H1 (cell line): ENCODE measurements at regions not wholly inside any gene's neighbourhood (a gene's known extent, or its start where the extent isn't known, plus 50 kb on each side); places are given as distances from the start of the nearest gene placed in this dataset.

Source experiments
- CTCF ChIA-PET: fragments of 300-600 bp; sonication (Branson Sonifier 250); formaldehyde crosslinking; loops from one replicate; lab custom pipeline; 2021; ENCODE audit not compliant: partially characterized antibody; lab: Charles Lee
- POLR2A ChIA-PET: fragments of 300-600 bp; sonication (Branson Sonifier 250); formaldehyde crosslinking; loops from one replicate; lab custom pipeline; 2021; ENCODE audit warnings: inconsistent platforms; ENCODE audit not compliant: partially characterized antibody; lab: Charles Lee
- DNase-seq, 2 experiments: peaks; one replicate each; pipeline versions ENCODE4 v3.0.0 to v3.0.0-alpha.2; 2010 to 2022; ENCODE audit warnings: low spot score in 2 of 2, low read depth in 1 of 2, mixed read lengths in 1 of 2
- FAIRE-seq: peaks from 2 replicates; lab custom pipeline; 2011; peaks lifted over from hg19 to GRCh38; lab: Jason Lieb, UNC
- H2AFZ ChIP-seq: 2 replicates; pipeline ENCODE4 v1.8.1; 2012; ENCODE audit warnings: low read length, inconsistent platforms
- H2AK5ac ChIP-seq: 2 replicates; pipeline ENCODE4 v1.6.1; 2013; ENCODE audit warnings: low read depth, low read length
- H2BK120ac ChIP-seq: replicated peaks from 2 replicates; pipeline ENCODE3; 2013; ENCODE audit warnings: low read depth, low read length, inconsistent platforms
- H2BK12ac ChIP-seq: 2 replicates; pipeline ENCODE4 v1.6.1; 2013; ENCODE audit warnings: low read depth, low read length
- H2BK15ac ChIP-seq: 2 replicates; pipeline ENCODE4 v1.6.1; 2013; ENCODE audit warnings: low read length
- H2BK20ac ChIP-seq: 2 replicates; pipeline ENCODE4 v1.6.1; 2013; ENCODE audit warnings: low read length
- H2BK5ac ChIP-seq: 2 replicates; pipeline ENCODE4 v1.6.1; 2013; ENCODE audit warnings: low read depth, low read length
- H3K14ac ChIP-seq: 2 replicates; pipeline ENCODE4 v1.6.1; 2013; ENCODE audit warnings: inconsistent platforms; ENCODE audit not compliant: insufficient read length
- H3K18ac ChIP-seq: 2 replicates; pipeline ENCODE4 v1.6.1; 2013; ENCODE audit warnings: low read length; ENCODE audit errors: extremely low read depth
- H3K23ac ChIP-seq: 2 replicates; pipeline ENCODE4 v1.6.1; 2013; ENCODE audit warnings: inconsistent platforms; ENCODE audit not compliant: insufficient read length
- H3K23me2 ChIP-seq: 2 replicates; pipeline ENCODE4 v1.6.1; 2013; ENCODE audit warnings: low read depth, low read length
- H3K27ac ChIP-seq: 2 replicates; pipeline ENCODE4 v1.6.1; 2011; ENCODE audit warnings: low read depth, low read length, inconsistent platforms
- H3K27me3 ChIP-seq, 4 experiments: replicated peaks in 1 of 4; 1 replicate in 1 of 4; 2 replicates in 3 of 4; pipeline versions ENCODE4 v1.6.1 to v1.8.1; 2011 to 2013; ENCODE audit warnings: low read length in 3 of 4, mild to moderate bottlenecking in 3 of 4, inconsistent platforms in 2 of 4, mixed read lengths in 2 of 4, moderate library complexity in 1 of 4; ENCODE audit not compliant: control insufficient read depth in 3 of 4, insufficient read depth in 3 of 4; ENCODE audit errors: extremely low read depth in 1 of 4
- H3K36me3 ChIP-seq, 4 experiments: 2 replicates each; pipeline versions ENCODE4 v1.6.1 to v1.8.1; 2011 to 2013; ENCODE audit warnings: mild to moderate bottlenecking in 4 of 4, low read length in 3 of 4, moderate library complexity in 2 of 4, control low read depth in 1 of 4, inconsistent platforms in 1 of 4; ENCODE audit not compliant: insufficient read depth in 4 of 4, control insufficient read depth in 2 of 4
- H3K4ac ChIP-seq: replicated peaks from 2 replicates; pipeline ENCODE3; 2013; ENCODE audit warnings: low read length, low read depth, mixed read lengths, inconsistent platforms; ENCODE audit not compliant: insufficient read length
- H3K4me1 ChIP-seq, 4 experiments: replicated peaks in 1 of 4; 1 replicate in 1 of 4; 2 replicates in 3 of 4; pipeline versions ENCODE4 v1.6.1 to v1.8.1; 2011 to 2013; ENCODE audit warnings: low read length in 3 of 4, inconsistent platforms in 2 of 4, mixed read lengths in 1 of 4; ENCODE audit not compliant: insufficient read depth in 4 of 4, control insufficient read depth in 3 of 4
- H3K4me2 ChIP-seq, 2 experiments: 2 replicates each; pipeline versions ENCODE4 v1.6.1 to v1.8.1; 2011 to 2013; ENCODE audit warnings: low read depth in 2 of 2, low read length in 2 of 2, control low read depth in 1 of 2, inconsistent platforms in 1 of 2, mild to moderate bottlenecking in 1 of 2; ENCODE audit not compliant: insufficient read depth in 1 of 2
- H3K4me3 ChIP-seq, 4 experiments: fragments of 200-600, 300-600 bp in 1 of 4; sonication (generic), shearing (Covaris generic), sonication (Bioruptor Twin) in 1 of 4; 2 replicates each; pipeline versions ENCODE4 v1.5.1 to v1.8.1; 2011 to 2016; ENCODE audit warnings: low read length in 4 of 4, low read depth in 3 of 4, control low read depth in 2 of 4, inconsistent platforms in 2 of 4, mild to moderate bottlenecking in 2 of 4, mixed read lengths in 1 of 4, moderate library complexity in 1 of 4; ENCODE audit not compliant: insufficient read depth in 2 of 4; ENCODE audit errors: extremely low read depth in 1 of 4
- H3K56ac ChIP-seq: replicated peaks from 2 replicates; pipeline ENCODE3; 2013; ENCODE audit warnings: low read depth, mild to moderate bottlenecking, mixed read lengths, low read length, inconsistent platforms; ENCODE audit not compliant: insufficient read length
- H3K79me1 ChIP-seq: 2 replicates; pipeline ENCODE4 v1.6.1; 2013; ENCODE audit warnings: low read depth, low read length, control low read depth
- H3K79me2 ChIP-seq, 2 experiments: 2 replicates each; pipeline versions ENCODE4 v1.6.1 to v1.8.1; 2012 to 2013; ENCODE audit warnings: low read length in 2 of 2, mild to moderate bottlenecking in 2 of 2, inconsistent platforms in 1 of 2; ENCODE audit not compliant: insufficient read depth in 2 of 2, control insufficient read depth in 1 of 2
- H3K9ac ChIP-seq, 4 experiments: replicated peaks in 1 of 4; 1 replicate in 1 of 4; 2 replicates in 3 of 4; pipeline versions ENCODE4 v1.6.1 to v1.8.1; 2011 to 2013; ENCODE audit warnings: low read depth in 3 of 4, low read length in 3 of 4, control low read depth in 2 of 4, mild to moderate bottlenecking in 2 of 4, moderate library complexity in 2 of 4, inconsistent platforms in 1 of 4; ENCODE audit errors: extremely low read depth in 1 of 4
- H3K9me3 ChIP-seq, 2 experiments: 2 replicates each; pipeline versions ENCODE4 v1.6.1 to v1.8.1; 2012 to 2013; ENCODE audit warnings: mild to moderate bottlenecking in 2 of 2, moderate library complexity in 2 of 2, control low read depth in 1 of 2, inconsistent platforms in 1 of 2, low read depth in 1 of 2, low read length in 1 of 2, mixed read lengths in 1 of 2; ENCODE audit not compliant: insufficient read depth in 2 of 2
- H4K20me1 ChIP-seq, 2 experiments: replicated peaks in 1 of 2; 2 replicates each; pipeline versions ENCODE3 to v1.8.1; 2011 to 2013; ENCODE audit warnings: inconsistent platforms in 2 of 2, low read length in 2 of 2, mild to moderate bottlenecking in 1 of 2; ENCODE audit not compliant: insufficient read depth in 2 of 2, control insufficient read depth in 1 of 2
- H4K5ac ChIP-seq: 2 replicates; pipeline ENCODE4 v1.6.1; 2013; ENCODE audit warnings: low read length, low read depth, mixed read lengths, inconsistent platforms; ENCODE audit not compliant: insufficient read length
- H4K8ac ChIP-seq: 2 replicates; pipeline ENCODE4 v1.8.0; 2013; ENCODE audit warnings: mild to moderate bottlenecking, moderate library complexity, low read length, inconsistent platforms; ENCODE audit not compliant: insufficient read depth; ENCODE audit errors: extremely low read depth
- H4K91ac ChIP-seq: replicated peaks from 2 replicates; pipeline ENCODE3; 2013; ENCODE audit warnings: low read length, mixed read lengths, inconsistent platforms; ENCODE audit not compliant: insufficient read length
- HDAC6 ChIP-seq: IDR thresholded peaks from one replicate; pipeline ENCODE4 v1.7.1; 2012; ENCODE audit warnings: low read depth, mild to moderate bottlenecking, inconsistent platforms, low read length, moderate library complexity
- NRF1 ChIP-seq: IDR thresholded peaks from 2 replicates; pipeline ENCODE4 v1.6.1; 2011; ENCODE audit warnings: mild to moderate bottlenecking, low read depth, low read length, improper control_type of control experiment
- PHF8 ChIP-seq: fragments of 200-600 bp; sonication (generic); conservative IDR thresholded peaks from 2 replicates; pipeline ENCODE4 v1.7.1; 2012; ENCODE audit warnings: low read depth, mild to moderate bottlenecking, inconsistent platforms, low read length, moderate library complexity
- RBBP5 ChIP-seq: IDR thresholded peaks from 2 replicates; pipeline ENCODE4 v1.7.1; 2012; ENCODE audit warnings: low read depth, mild to moderate bottlenecking, inconsistent platforms, low read length, moderate library complexity, borderline replicate concordance
- WGBS, 2 experiments: shearing (Covaris generic) in 1 of 2; methylation state at CpG; one replicate each; pipeline versions ENCODE4 v1.1.6 to v1.1.7; 2013 to 2015; ENCODE audit warnings: low lambda C conversion rate in 2 of 2, mixed read lengths in 2 of 2, inconsistent platforms in 1 of 2, low coverage in 1 of 2, missing lambda C conversion rate in 1 of 2; ENCODE audit not compliant: insufficient replicate concordance in 2 of 2, insufficient coverage in 1 of 2, insufficient read length in 1 of 2; ENCODE audit errors: extremely low coverage in 1 of 2, missing lambda C conversion rate in 1 of 2; 5-methylcytosine and 5-hydroxymethylcytosine counted together
- TF ChIP-seq, protein P1 (sequence below): IDR thresholded peaks from 2 replicates; pipeline ENCODE4 v1.6.1; 2012; ENCODE audit warnings: low read length, inconsistent platforms

DNA sequence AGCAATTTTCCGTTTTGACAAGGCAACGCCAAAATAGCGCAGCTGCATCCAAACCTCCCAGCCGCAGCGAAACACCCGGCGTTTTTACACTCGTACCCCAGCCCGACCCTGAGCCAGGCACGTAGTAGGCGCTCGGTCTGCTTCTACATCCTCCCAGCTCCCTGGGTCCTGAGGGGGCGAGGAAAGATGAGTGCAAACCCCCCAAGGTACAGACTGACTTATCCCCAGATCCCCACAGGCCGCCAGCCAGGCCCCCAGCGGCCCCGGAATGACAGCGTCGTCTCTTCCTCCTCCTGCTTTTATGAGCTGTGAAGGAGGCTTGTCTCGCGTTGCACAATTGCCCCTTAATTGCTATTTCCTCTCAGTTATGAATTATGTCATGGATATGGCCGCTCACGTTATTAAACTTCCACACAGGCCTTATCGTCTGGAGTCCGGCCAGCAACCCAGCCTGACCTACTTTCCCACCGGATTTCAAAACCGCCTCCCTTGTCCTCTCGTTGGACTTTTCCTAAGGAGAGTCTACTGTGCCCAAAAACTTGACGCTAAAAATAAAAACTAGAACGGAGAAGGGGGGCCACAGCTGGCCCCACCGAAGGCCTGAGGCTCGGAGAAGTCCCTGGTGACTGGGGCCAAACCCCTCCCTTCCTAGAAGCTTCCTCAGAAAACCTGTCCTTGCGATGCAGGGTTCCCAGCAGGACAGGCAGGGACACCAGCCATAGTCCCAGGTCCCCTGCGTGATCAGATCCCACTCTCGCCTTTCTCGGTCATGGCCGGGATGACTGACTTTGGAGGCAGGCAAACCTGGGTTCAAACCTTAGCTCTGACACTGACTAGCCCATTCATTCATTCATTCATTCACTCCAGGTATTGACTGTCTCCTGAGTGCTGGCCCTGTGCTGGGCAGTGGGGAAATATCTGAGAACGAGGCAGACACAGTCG, 130.9 kb upstream of the PTPN1 start:
- H2BK20ac ChIP-seq: no peak overlapping the region
- no peak overlapping the region for H2BK15ac ChIP-seq
- no peaks in the 10 kb centered on the region for H3K79me1 ChIP-seq
- H3K27me3 ChIP-seq: no peaks in the 10 kb centered on the region
- no peak overlapping the region for H2BK5ac ChIP-seq
- no peak overlapping the region for H2AFZ ChIP-seq
- H2BK12ac ChIP-seq: no peak overlapping the region
- H4K91ac ChIP-seq: no peak overlapping the region
- CTCF ChIA-PET: interaction anchor here (0.6 to 1.4 kb wide), 5 partner anchors 10 to 259 kb away, joined by 3 to 4 read pairs (median 3); no protein-coding TSS in a partner anchor
- H4K8ac ChIP-seq: peak overlapping the region; percentile 14; the same call in 1 of the 2 replicates
- no peak overlapping the region for H3K14ac ChIP-seq
- FAIRE-seq (no peak), DNase-seq (no peak)
- H3K4me2 ChIP-seq: no peak overlapping the region
- 90% methylated on average over 37 of the region's 38 CpGs; no CpG with 5 or more reads in 1 of the 2 experiments for WGBS, 2 experiments
- no peak overlapping the region for H3K23ac ChIP-seq
- H2BK120ac ChIP-seq: no peak overlapping the region
- H3K23me2 ChIP-seq: peaks cover 3% of the 10 kb centered on the region; the same call in 1 of the 2 replicates
- H4K20me1 ChIP-seq: no peaks in the 10 kb centered on the region
- H3K79me2 ChIP-seq: no peaks in the 10 kb centered on the region
- H3K4me1 ChIP-seq: no peaks in the 10 kb centered on the region
- POLR2A ChIA-PET: no interaction called here
- H3K9me3 ChIP-seq: no peaks in the 10 kb centered on the region
- no peaks in the 10 kb centered on the region for H3K36me3 ChIP-seq
- H3K56ac ChIP-seq: no peak overlapping the region
- H3K4ac ChIP-seq: no peak overlapping the region
- no peak overlapping the region for H2AK5ac ChIP-seq
- no peak overlapping the region for H3K9ac ChIP-seq
- no peak overlapping the region for H3K18ac ChIP-seq
- H4K5ac ChIP-seq: no peak overlapping the region
- no peak overlapping the region for H3K4me3 ChIP-seq
- H3K27ac ChIP-seq: no peak overlapping the region
- TF ChIP-seq HDAC6 (no peak), PHF8 (no peak), NRF1 (no peak), RBBP5 (no peak)
- TF ChIP-seq, protein P1, sequence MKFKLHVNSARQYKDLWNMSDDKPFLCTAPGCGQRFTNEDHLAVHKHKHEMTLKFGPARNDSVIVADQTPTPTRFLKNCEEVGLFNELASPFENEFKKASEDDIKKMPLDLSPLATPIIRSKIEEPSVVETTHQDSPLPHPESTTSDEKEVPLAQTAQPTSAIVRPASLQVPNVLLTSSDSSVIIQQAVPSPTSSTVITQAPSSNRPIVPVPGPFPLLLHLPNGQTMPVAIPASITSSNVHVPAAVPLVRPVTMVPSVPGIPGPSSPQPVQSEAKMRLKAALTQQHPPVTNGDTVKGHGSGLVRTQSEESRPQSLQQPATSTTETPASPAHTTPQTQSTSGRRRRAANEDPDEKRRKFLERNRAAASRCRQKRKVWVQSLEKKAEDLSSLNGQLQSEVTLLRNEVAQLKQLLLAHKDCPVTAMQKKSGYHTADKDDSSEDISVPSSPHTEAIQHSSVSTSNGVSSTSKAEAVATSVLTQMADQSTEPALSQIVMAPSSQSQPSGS: no peak
